IPS DF 19.7 (cell line): ENCODE measurements at regions not wholly inside any gene's neighbourhood (a gene's known extent, or its start where the extent isn't known, plus 50 kb on each side); places are given as distances from the start of the nearest gene placed in this dataset.
A peak's percentile ranks its signal among the peaks of the same experiment; 100 is the strongest.
"Not testable (repeated sequence)": the region's sequence is repeated elsewhere in the genome, so short reads cannot be mapped to it uniquely, and the experiment has no call there.

Experiments
- DNase-seq: peaks from one replicate; pipeline ENCODE4 v3.0.0-alpha.2; 2013; ENCODE audit warnings: low read depth, low spot score

- DNase-seq, result no peak
These were observed 267.9 kb upstream of the NPSR1 start for GRCh38 chr7:34390103-34390502.

DNA sequence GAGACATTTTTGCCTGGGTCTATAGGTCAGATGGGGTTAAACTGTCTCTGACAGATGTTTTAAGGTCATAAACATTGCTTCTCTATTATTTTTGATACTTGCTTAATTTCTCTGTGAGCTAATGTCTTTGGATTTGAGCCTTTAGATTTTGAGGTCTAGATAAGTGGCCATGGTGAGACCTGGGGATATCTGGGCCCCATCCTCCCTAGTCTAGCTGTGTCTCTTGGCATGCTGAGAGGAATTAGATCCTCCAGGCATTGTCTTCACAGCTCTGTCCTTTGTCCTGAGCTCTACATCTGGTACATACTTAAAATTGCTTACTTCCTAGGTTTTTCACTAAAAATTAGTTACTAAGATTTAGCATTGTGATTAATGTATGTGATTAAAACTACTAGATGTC, 265.0 kb upstream of the NPSR1 start:
- DNase-seq, result no peak

DNA sequence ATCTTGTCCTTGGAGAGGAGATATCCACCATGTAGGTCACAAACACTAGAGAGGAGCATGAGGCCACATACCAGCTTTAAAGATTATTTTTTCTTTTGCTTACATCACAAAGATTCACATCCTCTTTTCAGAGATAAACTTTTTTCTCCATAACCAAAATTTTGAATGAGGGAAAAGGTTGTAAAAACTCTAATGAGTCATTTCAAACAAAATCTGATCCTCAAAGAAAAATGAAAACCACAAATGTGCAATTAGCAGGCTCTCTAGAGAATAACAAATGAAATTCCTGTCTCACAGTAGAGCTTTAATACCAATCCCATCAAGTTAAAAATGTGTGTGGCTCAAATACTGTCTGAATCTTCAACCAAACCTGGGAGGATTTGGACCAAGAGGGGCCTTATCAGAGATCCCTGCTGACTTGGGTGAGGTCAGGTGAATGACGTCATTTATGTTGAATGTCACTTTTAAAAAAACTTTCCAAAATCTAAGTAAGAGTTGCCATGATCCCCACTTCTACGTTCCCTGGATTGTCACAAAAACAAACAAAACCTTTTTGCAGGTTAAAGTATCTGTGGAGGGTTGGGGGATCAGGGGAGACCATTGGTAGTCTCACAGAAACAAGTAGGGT, 261.5 kb upstream of the NPSR1 start:
- DNase-seq, result no peak

DNA sequence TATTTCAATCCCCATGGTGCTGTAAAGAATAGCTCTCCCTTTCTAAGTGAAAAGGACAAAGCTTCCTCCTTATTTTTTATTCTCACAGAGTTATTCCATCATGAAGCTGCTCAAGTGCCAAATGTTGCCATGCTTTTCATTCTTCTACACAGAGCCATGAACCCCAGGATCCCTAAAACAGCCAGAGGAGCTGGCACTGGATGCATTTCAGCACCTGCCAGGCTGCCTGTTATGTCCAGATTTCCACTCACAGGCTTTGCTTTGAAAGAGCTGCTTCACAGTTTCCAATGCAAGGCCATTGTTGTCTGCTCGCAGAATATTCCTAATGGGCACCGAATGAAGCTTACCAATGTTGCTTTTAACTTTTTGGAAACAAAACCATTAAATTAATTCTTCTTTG, 256.2 kb upstream of the NPSR1 start:
- no peak for DNase-seq

- no peak for DNase-seq
These were observed 251.0 kb upstream of the NPSR1 start for GRCh38 chr7:34406848-34407530.

- no peak for DNase-seq
These were observed 250.4 kb upstream of the NPSR1 start for GRCh38 chr7:34407586-34407985.

DNA sequence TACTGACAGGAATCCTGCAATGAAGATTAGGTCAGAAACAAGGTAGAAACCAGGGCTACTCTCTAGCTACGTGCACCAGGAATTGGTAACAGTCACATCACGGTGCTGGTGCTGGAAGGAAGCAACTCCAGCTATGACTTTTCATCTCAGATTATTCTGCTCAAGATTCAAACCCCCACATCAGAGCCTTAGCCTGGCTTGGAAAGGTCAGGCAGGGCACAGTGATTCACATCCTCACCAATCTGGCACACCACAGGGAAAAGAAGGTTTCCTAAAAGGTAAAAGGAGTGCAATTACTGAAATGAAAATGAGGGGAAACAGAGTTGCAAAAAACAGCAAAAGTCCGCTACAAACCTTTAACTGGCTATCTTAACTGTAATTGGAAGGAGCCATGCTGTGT, 240.2 kb upstream of the NPSR1 start:
- no peak for DNase-seq

DNA sequence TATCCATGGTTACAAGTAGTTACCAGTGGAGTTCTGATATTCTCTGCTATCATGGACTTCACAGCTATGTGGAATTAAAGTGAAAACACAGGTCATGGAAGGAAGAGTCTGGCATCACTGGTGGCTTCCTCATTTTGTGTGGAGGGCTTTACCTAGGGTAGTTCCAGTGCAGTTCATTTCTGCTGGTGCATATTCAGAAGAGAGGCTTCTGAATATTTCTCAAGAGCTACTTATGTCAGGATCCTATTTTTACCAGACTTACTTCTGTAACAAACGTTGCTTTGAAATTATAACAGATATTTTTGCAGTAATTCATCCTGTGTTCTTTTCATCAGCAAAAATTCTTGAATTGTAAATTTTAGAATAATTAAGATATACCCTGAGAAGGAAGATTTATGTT, 236.5 kb upstream of the NPSR1 start:
- no peak for DNase-seq

DNA sequence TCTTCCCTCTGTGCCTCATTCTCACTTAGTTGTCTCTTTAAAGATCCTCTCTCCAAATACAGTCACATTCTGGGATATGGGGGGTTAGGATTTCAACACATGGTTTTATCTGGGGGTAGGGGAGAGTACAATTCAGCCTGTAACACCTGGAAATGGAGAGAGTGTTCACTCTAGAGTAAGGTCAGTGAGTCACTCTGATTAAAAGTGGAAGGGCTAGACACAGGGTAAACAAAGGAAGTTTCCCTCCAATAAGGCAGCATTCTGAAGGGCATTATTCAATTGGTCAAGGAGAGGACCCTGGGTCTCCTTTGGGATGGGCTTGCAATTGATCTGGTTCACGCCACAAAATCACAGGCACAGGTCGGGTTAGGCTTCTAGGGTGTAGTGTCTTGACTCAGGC, 232.8 kb upstream of the NPSR1 start:
- DNase-seq, result no peak

- no peak for DNase-seq
These were observed 232.2 kb upstream of the NPSR1 start for GRCh38 chr7:34425631-34426384.

DNA sequence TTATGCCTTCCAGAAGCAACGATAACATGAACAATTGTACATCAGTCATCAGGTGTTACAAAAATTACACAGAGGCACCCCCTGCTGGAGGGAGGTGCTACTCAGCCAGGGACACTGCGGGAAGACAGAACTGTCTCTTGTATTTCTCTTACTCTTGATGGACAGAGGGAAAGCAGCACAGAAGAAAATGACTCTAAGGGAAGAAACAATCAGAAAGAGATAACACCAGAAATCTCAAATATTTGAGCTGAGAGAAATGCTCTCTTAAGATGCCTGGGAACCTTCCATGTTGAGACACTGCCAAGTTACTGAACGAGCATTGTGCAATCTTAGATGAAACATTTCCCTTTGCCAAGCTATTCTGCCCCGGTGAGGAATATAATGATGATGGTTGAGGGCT, 227.6 kb upstream of the NPSR1 start:
- no peak for DNase-seq

- DNase-seq, result no peak
These were observed 219.6 kb upstream of the NPSR1 start for GRCh38 chr7:34438436-34438835.

GRCh38 chr7:34445653-34446052, 212.4 kb upstream of the NPSR1 start:
- DNase-seq, result no peak

DNA sequence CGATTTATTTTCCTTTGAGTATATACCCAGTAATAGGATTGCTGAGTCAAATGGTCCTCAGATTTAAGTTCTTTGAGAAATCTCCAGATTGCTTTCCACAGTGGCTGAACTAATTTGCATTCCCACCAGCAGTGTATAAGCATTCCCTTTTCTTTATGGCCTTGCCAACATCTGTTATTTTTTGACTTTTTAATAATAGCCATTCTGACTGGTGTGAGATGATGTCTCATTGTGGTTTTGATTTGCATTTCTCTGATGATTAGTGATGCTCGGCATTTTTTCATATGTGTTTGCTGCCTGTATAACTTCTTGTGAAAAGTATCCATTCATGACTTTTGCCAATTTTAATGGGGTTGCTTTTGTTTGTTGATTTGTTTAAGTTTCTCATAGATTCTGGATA, 209.5 kb upstream of the NPSR1 start:
- not testable (repeated sequence) for DNase-seq

DNA sequence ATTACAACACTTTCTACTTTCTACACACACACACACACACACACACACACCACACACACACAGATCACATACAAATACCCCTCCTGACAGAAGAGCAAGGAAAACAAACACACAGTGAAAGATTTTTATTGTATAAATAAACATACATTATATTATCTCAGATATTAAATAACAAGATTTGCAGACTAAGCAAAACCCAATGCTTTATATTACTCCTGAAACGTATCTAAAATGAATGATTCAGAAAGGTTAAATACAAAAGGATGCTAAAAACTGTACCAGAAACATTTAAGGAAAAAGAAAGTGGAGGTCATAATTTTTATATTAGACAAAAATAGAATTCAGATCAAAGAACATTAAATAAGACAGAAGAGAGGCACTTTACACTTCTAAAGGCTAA, 208.3 kb upstream of the NPSR1 start:
- DNase-seq, result no peak

GRCh38 chr7:34451183-34451582, 206.8 kb upstream of the NPSR1 start:
- no peak for DNase-seq

- no peak for DNase-seq
These were observed 206.1 kb upstream of the NPSR1 start for GRCh38 chr7:34451923-34452322.

DNA sequence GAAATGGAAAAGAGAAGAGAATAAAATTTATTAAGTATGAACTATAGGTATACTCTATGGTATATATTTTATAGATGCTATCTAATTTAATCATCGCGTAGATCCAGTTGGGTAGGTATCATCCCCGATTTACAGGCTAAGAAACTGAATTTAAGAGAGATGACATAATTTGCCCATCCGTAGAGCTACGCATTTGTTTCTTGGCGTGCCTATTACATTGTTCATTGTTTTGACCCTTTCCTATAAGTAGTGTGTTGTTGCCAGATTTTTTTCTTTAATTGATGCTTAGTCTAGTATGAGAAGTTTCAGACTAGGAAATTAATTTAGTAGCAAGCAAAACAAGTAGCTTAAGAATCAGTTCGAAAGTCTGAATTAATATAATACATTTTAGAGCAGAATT, 205.7 kb upstream of the NPSR1 start:
- no peak for DNase-seq

GRCh38 chr7:34453150-34453549, 204.9 kb upstream of the NPSR1 start:
- no peak for DNase-seq

GRCh38 chr7:34454381-34454780, 203.6 kb upstream of the NPSR1 start:
- DNase-seq, result no peak

GRCh38 chr7:34457329-34457728, 200.7 kb upstream of the NPSR1 start:
- DNase-seq, result no peak

DNA sequence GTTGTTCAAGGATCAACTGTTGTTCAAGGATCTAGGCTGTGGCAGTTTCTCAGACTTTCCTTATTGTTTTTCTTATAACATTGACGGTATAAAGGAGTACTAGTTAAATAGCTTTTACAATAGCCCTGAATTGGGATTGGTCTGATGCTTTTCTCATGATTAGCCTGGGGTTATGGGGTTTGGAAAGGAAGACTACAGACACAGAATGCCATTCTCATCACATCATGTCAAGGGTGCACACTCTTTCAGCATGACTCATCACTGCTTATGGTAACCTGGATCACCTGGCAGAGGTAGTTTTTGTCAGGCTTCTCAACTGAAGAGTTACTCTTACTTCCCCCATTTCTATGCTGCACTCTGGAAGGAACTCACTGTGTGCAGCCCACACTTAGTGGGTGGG, 194.2 kb upstream of the NPSR1 start:
- DNase-seq, result peak; percentile 33

DNA sequence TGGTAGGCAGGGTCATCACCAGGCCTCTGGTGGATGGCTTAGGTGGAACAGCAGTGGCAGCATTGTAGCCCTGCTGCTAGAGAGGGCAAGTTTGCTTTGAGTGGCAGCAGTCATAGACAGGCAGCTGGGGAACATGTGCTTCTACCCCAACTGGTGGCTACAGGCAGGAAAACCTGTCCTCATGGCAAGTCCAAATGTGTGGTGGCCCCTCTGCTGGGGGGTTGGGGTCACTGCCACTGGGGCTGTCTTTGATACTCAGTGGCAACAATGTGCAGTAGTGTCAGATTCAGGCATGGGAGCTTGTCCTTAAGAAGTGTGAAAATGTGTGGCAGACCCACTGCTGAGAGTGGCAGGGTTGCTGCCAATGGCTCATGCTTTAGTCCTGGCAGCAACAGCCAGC, 186.2 kb upstream of the NPSR1 start:
- no peak for DNase-seq
